ENCODE measurements at regions not wholly inside any gene's neighbourhood (a gene's known extent, or its start where the extent isn't known, plus 50 kb on each side); places are given as distances from the start of the nearest gene placed in this dataset.

DNA sequence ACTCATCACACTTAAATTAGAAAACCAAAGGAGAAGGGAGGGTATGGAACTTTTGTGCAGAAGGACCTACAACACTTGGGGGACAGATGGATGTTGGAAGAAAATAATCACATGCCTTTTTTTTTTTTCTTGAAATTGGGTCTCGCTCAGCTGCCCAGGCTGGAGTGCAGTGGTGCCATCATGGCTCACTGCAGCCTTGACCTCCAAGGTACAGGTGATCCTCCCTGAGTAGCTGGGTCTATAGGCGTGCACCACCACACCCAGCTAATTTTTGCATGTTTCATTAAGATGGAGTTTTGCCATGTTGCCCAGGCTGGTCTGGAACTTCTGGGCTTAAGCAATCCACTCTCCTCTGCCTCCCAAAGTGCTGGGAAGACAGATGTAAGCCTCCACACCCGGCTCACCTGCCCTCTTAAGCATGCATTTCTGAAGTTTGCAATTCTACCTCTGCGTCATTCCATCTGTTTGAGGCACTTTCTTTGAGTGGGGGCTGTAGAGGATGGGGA is 370.8 kb upstream of the JARID2 start:
- TF ChIP-seq RFXANK (CRISPR knock-in tag; IDR thresholded peaks at IDR 0.05) (no peak), ZKSCAN5 (CRISPR knock-in tag; IDR thresholded peaks at IDR 0.05) (no peak), CTCF (CRISPR knock-in tag; IDR thresholded peaks at IDR 0.05) (no peak), IRF2 (CRISPR knock-in tag; IDR thresholded peaks at IDR 0.05) (no peak), TEAD3 (CRISPR knock-in tag; optimal IDR thresholded peaks at IDR 0.05; ENCODE audit: borderline replicate concordance) (no peak), RFX1 (IDR thresholded peaks at IDR 0.05) (no peak), ESRRA (CRISPR knock-in tag; IDR thresholded peaks at IDR 0.05; ENCODE audit: low read depth) (no peak), AKNA (CRISPR knock-in tag; IDR thresholded peaks at IDR 0.05; ENCODE audit: borderline replicate concordance) (no peak), CC2D1A (CRISPR knock-in tag; IDR thresholded peaks at IDR 0.05) (no peak), CBFB (CRISPR knock-in tag; IDR thresholded peaks at IDR 0.05) (no peak), POLR2A (IDR thresholded peaks at IDR 0.05; ENCODE audit: insufficient read depth in 1 of 2, low read depth in 2 of 2, low read length in 2 of 2) (no peak)

All from HepG2 (cell line).